ENCODE measurements at regions not wholly inside any gene's neighbourhood (a gene's known extent, or its start where the extent isn't known, plus 50 kb on each side); places are given as distances from the start of the nearest gene placed in this dataset.

GRCh38 chr7:54858008-54858692 is 99.1 kb upstream of the SEC61G start:
- no peak for TF ChIP-seq CTCF (IDR thresholded peaks at IDR 0.05; ENCODE audit: insufficient read depth, low read length, missing control alignments)
- POLR2A ChIA-PET: no interaction called here

GRCh38 chr7:54859066-54859465 is 100.1 kb upstream of the SEC61G start:
- ChIA-PET CTCF (interaction anchor here (1.0 to 1.6 kb wide), 2 partner anchors 22 to 396 kb away, joined by 3 to 4 read pairs; no protein-coding TSS in a partner anchor), POLR2A (no interaction called here)

More at GRCh38 chr7:54858008-54858692, 99.1 kb upstream of the SEC61G start:
- H3K4me3 ChIP-seq (ENCODE audit: low read depth, low read length): no peak overlapping the region
- no peak for DNase-seq (ENCODE audit: low read depth, low spot score)
- CTCF ChIA-PET: interaction anchor here (0.8 to 2.0 kb wide), 2 partner anchors 84 to 396 kb away, joined by 3 to 7 read pairs; no protein-coding TSS in a partner anchor

GRCh38 chr7:54859545-54859944 is 100.5 kb upstream of the SEC61G start:
- no peak for TF ChIP-seq CTCF (IDR thresholded peaks at IDR 0.05; ENCODE audit: insufficient read depth, low read length, missing control alignments)
- H3K4me3 ChIP-seq (ENCODE audit: low read depth, low read length): no peak overlapping the region

More at GRCh38 chr7:54859066-54859465, 100.1 kb upstream of the SEC61G start:
- DNase-seq (ENCODE audit: low read depth, low spot score): no peak
- no peak overlapping the region for H3K4me3 ChIP-seq (ENCODE audit: low read depth, low read length)
- no peak for TF ChIP-seq CTCF (IDR thresholded peaks at IDR 0.05; ENCODE audit: insufficient read depth, low read length, missing control alignments)

GRCh38 chr7:54860003-54860775 is 101.2 kb upstream of the SEC61G start:
- DNase-seq (ENCODE audit: low read depth, low spot score): no peak
- POLR2A ChIA-PET: no interaction called here
- TF ChIP-seq CTCF (IDR thresholded peaks at IDR 0.05; ENCODE audit: insufficient read depth, low read length, missing control alignments): no peak
- no peak overlapping the region for H3K4me3 ChIP-seq (ENCODE audit: low read depth, low read length)
- CTCF ChIA-PET: interaction anchor here (0.9 to 1.6 kb wide), 4 partner anchors 8 to 395 kb away, joined by 3 to 4 read pairs (median 3); no protein-coding TSS in a partner anchor

More at GRCh38 chr7:54859545-54859944, 100.5 kb upstream of the SEC61G start:
- CTCF ChIA-PET: interaction anchor here (1.0 to 1.6 kb wide), 2 partner anchors 22 to 395 kb away, joined by 3 to 4 read pairs; no protein-coding TSS in a partner anchor
- DNase-seq (ENCODE audit: low read depth, low spot score): no peak
- POLR2A ChIA-PET: no interaction called here

GRCh38 chr7:54860843-54861242 is 101.8 kb upstream of the SEC61G start:
- DNase-seq (ENCODE audit: low read depth, low spot score): no peak
- POLR2A ChIA-PET: no interaction called here
- H3K4me3 ChIP-seq (ENCODE audit: low read depth, low read length): no peak overlapping the region
- no peak for TF ChIP-seq CTCF (IDR thresholded peaks at IDR 0.05; ENCODE audit: insufficient read depth, low read length, missing control alignments)
- CTCF ChIA-PET: interaction anchor here (0.6 to 1.6 kb wide), 5 partner anchors 9 to 556 kb away, joined by 3 to 4 read pairs (median 3); no protein-coding TSS in a partner anchor

GRCh38 chr7:54864663-54865062 is 105.7 kb upstream of the SEC61G start:
- ChIA-PET CTCF (interaction anchor here (1.1 kb wide), 1 partner anchor 14 kb away, joined by 3 read pairs; no protein-coding TSS in a partner anchor), POLR2A (no interaction called here)

More at GRCh38 chr7:54864663-54865062, 105.7 kb upstream of the SEC61G start:
- no peak for DNase-seq (ENCODE audit: low read depth, low spot score)
- H3K4me3 ChIP-seq (ENCODE audit: low read depth, low read length): no peak overlapping the region
- TF ChIP-seq CTCF (IDR thresholded peaks at IDR 0.05; ENCODE audit: insufficient read depth, low read length, missing control alignments): no peak

All from AG04449 (cell line).